Stimulated activated CD8-positive, alpha-beta memory T cell treated with anti-CD3 and anti-CD28 coated beads, Interleukin-12 subunit alpha, Interleukin-12 subunit beta, amount 100 ng/mL, for 24 hours (primary cell): ENCODE measurements at regions not wholly inside any gene's neighbourhood (a gene's known extent, or its start where the extent isn't known, plus 50 kb on each side); places are given as distances from the start of the nearest gene placed in this dataset.

Experiments used
- DNase-seq: peaks from one replicate; pipeline ENCODE4 v3.0.0-alpha.2; 2020; ENCODE audit errors: extremely low read depth

- DNase-seq, result no peak
Measured at GRCh38 chr22:48091060-48091650, 1328.7 kb downstream of the TBC1D22A start.

GRCh38 chr22:48090332-48090672 lies 1327.9 kb downstream of the TBC1D22A start:
- no peak for DNase-seq

GRCh38 chr22:48089601-48090331 lies 1327.3 kb downstream of the TBC1D22A start:
- no peak for DNase-seq

- DNase-seq, result no peak
Measured at GRCh38 chr22:48088926-48089536, 1326.6 kb downstream of the TBC1D22A start.

GRCh38 chr22:48088251-48088650 lies 1325.8 kb downstream of the TBC1D22A start:
- DNase-seq, result no peak

- no peak for DNase-seq
Measured at GRCh38 chr22:48085901-48086645, 1323.6 kb downstream of the TBC1D22A start.

GRCh38 chr22:48084729-48085050 lies 1322.2 kb downstream of the TBC1D22A start:
- DNase-seq, result no peak

- DNase-seq, result no peak
Measured at GRCh38 chr22:48084041-48084728, 1321.7 kb downstream of the TBC1D22A start.

GRCh38 chr22:48083502-48083901 lies 1321.1 kb downstream of the TBC1D22A start:
- no peak for DNase-seq

GRCh38 chr22:48082284-48082683 lies 1319.8 kb downstream of the TBC1D22A start:
- no peak for DNase-seq

GRCh38 chr22:48081281-48081680 lies 1318.8 kb downstream of the TBC1D22A start:
- no peak for DNase-seq

- DNase-seq, result no peak
Measured at GRCh38 chr22:48080316-48081165, 1318.1 kb downstream of the TBC1D22A start.

GRCh38 chr22:48079505-48080290 lies 1317.2 kb downstream of the TBC1D22A start:
- no peak for DNase-seq

GRCh38 chr22:48078825-48079224 lies 1316.4 kb downstream of the TBC1D22A start:
- DNase-seq, result no peak

GRCh38 chr22:48077699-48078098 lies 1315.2 kb downstream of the TBC1D22A start:
- DNase-seq, result no peak

GRCh38 chr22:48076008-48076407 lies 1313.6 kb downstream of the TBC1D22A start:
- no peak for DNase-seq

GRCh38 chr22:48075604-48076003 lies 1313.2 kb downstream of the TBC1D22A start:
- DNase-seq, result no peak

- DNase-seq, result no peak
Measured at GRCh38 chr22:48072777-48073176, 1310.3 kb downstream of the TBC1D22A start.

- no peak for DNase-seq
Measured at GRCh38 chr22:48071828-48072227, 1309.4 kb downstream of the TBC1D22A start.

- no peak for DNase-seq
Measured at GRCh38 chr22:48071305-48071704, 1308.9 kb downstream of the TBC1D22A start.
